Astrocyte of the spinal cord (primary cell): ENCODE measurements at regions not wholly inside any gene's neighbourhood (a gene's known extent, or its start where the extent isn't known, plus 50 kb on each side); places are given as distances from the start of the nearest gene placed in this dataset.

Source experiments
- DNase-seq: peaks from one replicate; pipeline ENCODE4 v3.0.0; 2011; ENCODE audit warnings: low read depth, low spot score
- H3K4me3 ChIP-seq: 2 replicates; pipeline ENCODE4 v1.5.1; 2011; ENCODE audit warnings: low read depth, mild to moderate bottlenecking, low read length, moderate library complexity
- CTCF ChIP-seq: IDR thresholded peaks from 2 replicates; pipeline ENCODE4 v1.5.1; 2012; ENCODE audit warnings: low read depth, mild to moderate bottlenecking, low read length, inconsistent platforms
- in situ Hi-C: cut with HindIII; loops from 2 replicates; pipeline ENCODE4 v1.10.0; 2017; ENCODE audit warnings: low sequenced_read_pairs

- in situ Hi-C loops: no loop called here
- TF ChIP-seq CTCF: no peak
- no peak overlapping the region for H3K4me3 ChIP-seq
- DNase-seq: no peak
These were observed 1636.5 kb upstream of the C9orf72 start for GRCh38 chr9:29209748-29210291.

- H3K4me3 ChIP-seq: peak overlapping the region; percentile 44
- in situ Hi-C loops: no loop called here
- no peak for DNase-seq
- no peak for TF ChIP-seq CTCF
These were observed 1637.8 kb upstream of the C9orf72 start for GRCh38 chr9:29211003-29211579.

- H3K4me3 ChIP-seq: peak overlapping the region; percentile 46
- peak; percentile 7 for DNase-seq
- in situ Hi-C loops: no loop called here
- TF ChIP-seq CTCF: peak; percentile 73
These were observed 1638.5 kb upstream of the C9orf72 start for GRCh38 chr9:29211580-29212396.

- in situ Hi-C loops: no loop called here
- peak overlapping the region; percentile 46 for H3K4me3 ChIP-seq
- no peak for TF ChIP-seq CTCF
These were observed 1639.4 kb upstream of the C9orf72 start for GRCh38 chr9:29212397-29213387.

GRCh38 chr9:29213417-29214153 is 1640.3 kb upstream of the C9orf72 start, which contains the start of gene LINGO2:
Gene LINGO2, minus strand, starts transcription at chr9:29213601.
- in situ Hi-C loops: no loop called here
- H3K4me3 ChIP-seq: peak within 1 kb of the TSS; percentile 46
- DNase-seq: peak; percentile 10
- no peak for TF ChIP-seq CTCF

More at GRCh38 chr9:29212397-29213387, 1639.4 kb upstream of the C9orf72 start:
- no peak for DNase-seq
